GM19239 (cell line): ENCODE measurements at regions not wholly inside any gene's neighbourhood (a gene's known extent, or its start where the extent isn't known, plus 50 kb on each side); places are given as distances from the start of the nearest gene placed in this dataset.

ENCODE experiments used
- DNase-seq: peaks from one replicate; pipeline ENCODE4 v3.0.0; 2011; ENCODE audit warnings: low spot score; ENCODE audit not compliant: insufficient read length
- FAIRE-seq: peaks from 2 replicates; lab custom pipeline; 2011; peaks lifted over from hg19 to GRCh38; lab: Jason Lieb, UNC

DNA sequence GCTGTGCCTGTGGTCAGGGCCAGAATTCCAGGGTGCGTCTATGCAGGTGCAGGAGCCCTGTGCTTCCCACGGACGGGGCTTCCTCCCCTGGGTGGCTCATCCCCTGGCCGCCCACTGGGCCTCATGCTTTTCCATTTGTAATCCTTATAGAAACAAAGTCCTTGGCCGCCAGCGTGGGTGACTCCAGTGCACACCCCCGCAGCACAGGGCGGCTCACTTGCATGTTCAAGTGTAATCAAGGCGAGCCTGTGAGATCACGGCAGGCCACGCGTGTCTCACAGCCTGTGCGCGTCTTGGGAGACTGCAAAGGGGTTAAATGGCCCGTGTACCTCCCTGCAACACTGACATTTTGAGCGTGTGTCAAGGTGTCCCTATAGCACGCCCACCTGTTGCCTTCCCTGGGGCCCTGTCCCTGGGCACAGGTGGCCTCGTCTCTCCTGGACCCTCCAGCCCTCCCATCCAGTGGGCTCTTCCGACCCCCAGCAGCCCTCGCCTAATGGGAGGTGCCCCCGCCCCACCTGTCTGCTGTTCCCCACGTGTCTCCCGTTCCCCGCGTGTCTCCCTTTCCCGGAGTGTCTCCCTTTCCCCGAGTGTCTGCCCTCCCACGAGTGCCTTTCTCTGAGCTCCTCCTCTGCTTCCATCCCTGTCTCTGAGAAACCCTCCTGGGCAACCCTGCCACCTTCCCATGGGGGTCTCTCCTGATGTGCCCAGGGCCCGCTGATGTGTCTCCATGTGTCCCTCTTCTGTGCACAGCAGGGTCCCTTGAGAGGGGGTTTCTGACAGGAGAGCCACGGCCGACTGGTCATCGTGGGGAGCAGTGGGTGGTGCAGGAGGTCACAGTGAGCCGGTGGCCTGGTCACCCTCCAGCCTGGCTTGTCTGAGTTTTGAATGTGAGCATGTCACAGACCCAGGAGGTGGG is 1215.3 kb downstream of the BRD1 start:
- FAIRE-seq (no peak), DNase-seq (no peak)

DNA sequence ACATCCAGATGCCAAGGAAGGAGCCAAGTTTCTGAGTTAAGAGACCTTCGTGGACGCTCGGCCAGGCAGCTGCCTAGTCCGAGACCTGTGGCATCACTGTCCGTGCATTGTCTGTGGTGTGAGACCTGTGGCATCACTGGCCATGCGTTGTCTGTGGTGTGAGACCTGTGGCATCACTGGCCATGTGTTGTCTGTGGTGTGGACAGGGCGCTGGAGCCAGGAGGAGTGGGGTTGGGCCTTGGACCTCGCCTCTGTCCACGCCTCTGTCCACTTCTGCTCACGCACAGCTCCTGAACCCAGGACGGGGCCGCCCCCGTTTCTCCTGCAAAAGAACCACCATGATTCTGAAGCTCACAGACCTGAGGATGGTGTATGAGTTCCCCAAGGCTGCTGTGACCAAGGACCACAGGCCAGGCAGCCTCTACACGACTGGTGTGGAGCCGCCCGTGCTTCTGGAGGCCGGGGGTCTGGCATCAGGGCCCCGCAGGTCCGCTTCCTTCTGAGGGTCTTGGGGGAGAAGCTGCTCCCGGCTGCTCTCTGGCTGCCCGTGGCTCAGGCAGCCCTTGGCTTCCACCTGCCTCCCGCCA is 1218.3 kb downstream of the BRD1 start:
- DNase-seq = no peak
- FAIRE-seq = no peak

- DNase-seq = no peak
- no peak for FAIRE-seq
Measured at GRCh38 chr22:48607901-48608662, 1219.6 kb downstream of the BRD1 start.

DNA sequence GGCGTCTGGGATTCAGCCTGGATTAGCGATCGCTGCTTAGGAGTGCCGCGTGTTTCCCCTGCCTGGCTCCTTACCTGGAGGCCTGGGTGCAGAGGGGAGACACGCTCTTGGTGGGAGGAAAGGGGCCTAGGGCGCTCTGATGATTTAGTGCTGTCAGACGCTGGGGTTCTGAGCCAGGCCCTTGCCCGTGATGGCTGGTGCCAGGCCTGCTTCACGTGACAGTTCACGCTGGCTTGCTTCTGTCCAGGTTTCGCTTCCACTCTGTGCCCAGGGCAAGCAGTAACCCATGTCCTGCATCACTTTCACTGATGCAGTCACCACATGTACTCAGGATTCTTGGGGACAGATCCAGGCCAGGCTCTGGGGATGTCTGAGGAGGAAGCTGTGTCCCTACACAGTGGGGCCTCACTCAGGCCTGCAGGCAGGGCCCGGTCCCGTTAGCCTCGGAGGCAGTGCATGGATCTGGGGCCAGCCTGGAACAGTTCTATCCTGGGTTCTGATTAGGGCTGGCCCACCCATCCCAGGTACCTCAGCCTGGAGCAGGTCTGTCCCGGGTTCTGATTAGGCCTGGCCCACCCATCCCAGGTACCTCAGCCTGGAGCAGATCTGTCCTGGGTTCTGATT is 1220.9 kb downstream of the BRD1 start:
- FAIRE-seq (no peak), DNase-seq (no peak)

DNA sequence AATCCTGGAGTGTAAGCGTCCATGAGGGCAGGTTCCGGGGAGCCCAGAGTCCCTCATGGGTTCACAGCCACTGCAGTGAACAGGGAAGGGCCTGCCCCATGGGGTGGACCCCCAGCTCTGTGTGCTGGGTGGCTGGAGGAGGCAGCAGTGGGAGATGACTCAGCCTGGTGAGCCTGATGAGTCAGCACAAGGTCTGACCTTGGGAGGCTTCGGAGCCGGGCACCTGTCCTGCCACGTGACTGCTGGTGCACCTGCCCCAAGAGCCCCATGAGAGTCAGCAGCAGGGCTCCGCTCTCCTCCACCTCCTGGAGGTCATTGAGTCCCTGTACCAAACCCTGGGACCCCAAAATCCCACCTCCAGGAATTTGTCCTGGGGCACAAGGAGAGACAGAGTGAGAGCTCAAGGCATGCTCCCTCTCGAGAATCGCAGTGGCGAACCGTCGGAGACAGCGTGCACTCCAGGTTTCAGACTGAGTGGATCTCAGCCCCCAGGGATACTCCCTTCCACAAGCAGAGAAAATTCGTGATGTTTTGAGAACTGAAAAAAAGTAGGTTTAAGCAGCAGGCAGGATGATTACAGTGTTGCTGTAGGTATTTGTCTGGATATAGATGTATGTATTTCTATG is 1221.7 kb downstream of the BRD1 start:
- no peak for DNase-seq
- FAIRE-seq = no peak

GRCh38 chr22:48605125-48605524 is 1222.5 kb downstream of the BRD1 start:
- no peak for FAIRE-seq
- DNase-seq = no peak

GRCh38 chr22:48603621-48604320 is 1223.9 kb downstream of the BRD1 start:
- no peak for DNase-seq
- FAIRE-seq = no peak

- DNase-seq (no peak), FAIRE-seq (no peak)
Measured at GRCh38 chr22:48602805-48603518, 1224.7 kb downstream of the BRD1 start.

DNA sequence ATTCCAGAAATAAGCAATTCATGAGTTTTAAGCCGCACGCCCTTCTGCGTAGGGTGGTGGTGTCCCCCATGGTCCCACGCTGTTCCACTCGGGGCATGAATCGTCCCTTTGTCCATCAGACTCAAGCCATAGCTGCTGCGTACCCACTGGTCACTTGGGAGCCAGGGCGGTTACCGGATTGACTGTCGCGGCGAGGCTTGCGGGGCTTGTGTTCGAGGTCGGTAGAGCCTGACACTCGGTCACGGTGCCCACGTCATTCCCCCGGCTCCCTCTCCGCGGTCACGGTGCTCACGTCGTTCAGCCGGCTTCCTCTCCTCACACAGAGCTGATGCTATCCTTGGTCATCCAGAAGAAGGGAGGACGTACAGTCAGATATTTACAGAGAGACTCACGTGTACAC is 1227.0 kb downstream of the BRD1 start:
- FAIRE-seq (no peak), DNase-seq (no peak)

- DNase-seq (no peak), FAIRE-seq (no peak)
Measured at GRCh38 chr22:48600171-48600570, 1227.5 kb downstream of the BRD1 start.

DNA sequence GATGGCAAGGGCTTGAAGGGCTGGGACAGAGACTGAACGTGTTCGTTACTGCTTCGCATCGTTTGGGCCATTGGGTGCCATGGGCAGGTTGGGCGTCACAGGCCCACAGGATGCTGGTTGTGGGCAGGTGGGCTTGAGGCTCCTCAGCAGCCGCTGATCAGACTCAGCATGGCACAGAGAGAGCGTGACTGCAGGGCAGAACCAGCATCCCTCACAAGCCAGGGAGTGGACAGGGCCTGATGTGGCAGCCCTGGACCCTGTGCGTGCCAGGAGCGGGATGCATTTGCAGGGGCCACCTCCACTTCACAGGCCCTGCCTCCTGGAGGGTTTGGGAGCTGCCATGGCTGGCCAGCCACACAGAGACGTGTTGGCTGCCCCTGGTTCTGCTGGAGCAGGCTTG is 1228.3 kb downstream of the BRD1 start:
- DNase-seq = no peak
- FAIRE-seq = no peak

DNA sequence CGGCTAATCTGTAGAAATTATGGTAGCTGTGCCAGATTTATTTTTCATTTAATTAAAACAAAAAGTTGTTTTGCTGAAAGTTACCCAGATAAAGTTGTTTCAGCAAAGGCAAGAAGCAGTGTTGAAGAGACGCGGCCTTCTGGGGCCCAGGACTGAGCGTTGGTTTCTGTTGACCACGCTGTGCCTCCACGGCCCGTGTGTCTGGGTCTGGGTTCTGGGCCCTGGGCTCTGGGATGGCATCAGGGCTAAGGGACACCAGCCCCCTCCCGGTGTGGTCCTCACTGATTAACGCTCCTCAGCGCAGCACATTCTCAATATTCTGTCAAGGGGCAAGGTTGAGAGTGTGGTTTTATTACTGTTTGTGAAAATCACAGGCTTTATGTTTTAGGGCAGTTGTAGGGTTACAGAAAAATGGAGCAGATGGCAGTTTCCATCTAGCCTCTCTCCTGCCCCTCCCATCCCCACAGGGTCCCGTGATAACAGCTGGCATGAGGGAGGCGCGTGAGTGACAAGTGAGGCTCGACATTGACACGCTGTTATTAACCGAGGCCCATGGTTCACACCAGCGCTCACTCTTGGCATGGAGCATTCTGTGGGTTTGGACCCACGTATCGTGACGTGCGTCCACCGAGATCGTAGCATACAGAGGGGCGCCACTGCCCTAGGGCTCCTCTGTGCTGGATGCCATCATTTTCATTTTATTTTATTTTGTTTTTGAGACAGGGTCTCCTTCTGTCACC is 1231.4 kb downstream of the BRD1 start:
- no peak for DNase-seq
- FAIRE-seq = no peak

GRCh38 chr22:48595511-48595905 is 1232.2 kb downstream of the BRD1 start:
- no peak for FAIRE-seq
- no peak for DNase-seq

DNA sequence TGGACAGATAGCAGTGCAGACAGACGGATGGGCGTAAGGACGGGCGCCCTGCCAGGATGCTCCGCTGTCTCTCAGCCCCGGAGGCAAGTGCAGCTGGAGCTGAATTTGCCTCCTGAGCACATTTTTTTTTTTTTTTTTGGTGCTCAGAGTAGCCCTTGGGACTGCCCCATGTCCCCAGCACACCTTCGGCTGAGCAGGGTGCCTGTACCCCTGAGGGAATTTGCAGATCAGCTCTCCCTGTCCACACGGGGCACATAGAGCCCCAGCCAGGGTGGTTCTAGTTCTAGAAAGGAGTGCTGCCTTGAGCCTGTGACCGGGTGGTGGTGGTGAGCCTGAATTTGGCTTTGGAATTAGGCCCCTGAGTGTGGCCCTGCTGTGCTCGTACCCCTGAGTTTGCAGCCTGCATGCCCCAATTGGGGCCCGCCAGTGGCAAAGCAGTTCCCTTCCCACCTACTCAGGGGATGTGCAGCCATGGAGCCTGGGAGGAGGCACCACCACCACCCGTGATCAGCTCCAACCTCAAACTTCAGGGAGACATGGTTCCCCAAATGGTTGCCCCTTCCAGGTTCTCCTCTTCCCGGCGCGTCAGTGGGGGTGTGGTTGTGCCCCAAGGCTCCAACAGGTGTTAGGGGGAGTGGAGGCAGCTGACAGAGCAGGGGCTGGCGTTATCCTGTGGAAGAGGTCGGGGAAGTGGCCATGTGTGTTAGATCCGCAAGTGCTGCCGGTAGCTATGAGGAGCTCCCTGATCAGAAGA is 1232.7 kb downstream of the BRD1 start:
- FAIRE-seq = no peak
- no peak for DNase-seq

DNA sequence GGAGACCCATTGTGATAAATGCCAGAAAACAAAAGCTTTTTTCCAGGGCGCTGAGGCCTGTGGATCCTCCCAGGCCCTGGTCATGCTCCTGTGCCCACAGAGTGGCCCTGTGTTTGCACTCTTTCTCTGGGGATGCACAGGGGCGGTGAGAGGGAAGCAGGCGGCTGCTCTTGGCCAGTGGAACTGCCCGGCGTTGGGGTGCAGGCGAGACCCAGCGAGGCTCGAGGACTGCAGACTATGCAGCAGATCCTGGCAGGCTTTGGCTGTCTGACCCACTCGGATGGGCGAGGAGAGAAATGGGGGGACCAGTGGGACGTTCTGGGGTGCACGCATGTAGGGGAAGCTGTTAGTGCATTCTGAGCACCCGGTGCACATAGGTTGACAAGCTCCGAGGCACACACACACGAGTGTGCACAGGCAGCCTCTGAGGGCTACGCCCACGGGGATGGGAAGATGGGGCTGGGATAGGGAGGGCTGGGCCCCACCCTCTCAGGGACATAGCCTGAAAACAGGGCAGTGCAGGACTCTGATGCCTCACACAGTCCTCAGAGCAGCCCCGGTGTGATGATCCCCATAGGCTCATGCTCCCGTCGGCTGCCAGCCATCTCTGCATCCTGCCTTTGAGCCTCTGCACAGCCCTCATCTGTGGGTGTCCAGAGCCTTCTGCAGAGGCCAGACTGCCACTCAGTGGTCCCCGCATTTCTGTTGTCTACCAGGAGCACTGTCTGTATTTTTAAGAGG is 1233.5 kb downstream of the BRD1 start:
- no peak for FAIRE-seq
- no peak for DNase-seq

- FAIRE-seq (no peak), DNase-seq (no peak)
Measured at GRCh38 chr22:48593551-48593950, 1234.1 kb downstream of the BRD1 start.

DNA sequence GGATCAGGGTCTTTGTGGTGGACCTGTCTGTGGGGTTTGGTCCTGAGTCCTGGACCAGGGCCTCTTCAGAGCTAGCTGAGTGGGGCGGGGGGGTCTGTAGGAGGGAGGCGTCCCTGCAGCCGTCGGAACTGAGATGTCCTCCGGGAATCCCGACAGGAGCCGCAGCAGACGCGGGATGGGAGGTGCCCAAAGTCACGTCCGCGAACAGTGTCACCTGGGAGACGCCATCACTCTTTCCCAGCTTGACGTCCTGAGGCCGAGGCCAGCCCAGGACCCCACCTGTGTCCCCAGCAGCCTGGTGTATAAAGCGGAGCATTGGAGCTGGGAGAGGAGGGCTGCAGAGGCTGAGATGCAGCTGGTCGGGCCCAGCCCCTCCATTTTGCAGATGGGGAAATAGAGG is 1234.7 kb downstream of the BRD1 start:
- no peak for FAIRE-seq
- DNase-seq = no peak
